Epithelial cell of prostate (primary cell): ENCODE measurements at regions not wholly inside any gene's neighbourhood (a gene's known extent, or its start where the extent isn't known, plus 50 kb on each side); places are given as distances from the start of the nearest gene placed in this dataset.

Source experiments
- DNase-seq: peaks from one replicate; pipeline ENCODE4 v3.0.0-alpha.2; 2011; ENCODE audit warnings: low read depth, low spot score
- H3K27ac ChIP-seq: fragments of 450-650 bp; 2 replicates; pipeline ENCODE4 v1.5.1; 2017; ENCODE audit warnings: mild to moderate bottlenecking

- H3K27ac ChIP-seq = no peak overlapping the region
- no peak for DNase-seq
These were observed 63.7 kb downstream of the SPCS3 start for GRCh38 chr4:176383273-176384077.

- no peak for DNase-seq
- no peak overlapping the region for H3K27ac ChIP-seq
These were observed 65.8 kb downstream of the SPCS3 start for GRCh38 chr4:176385601-176386000.

DNA sequence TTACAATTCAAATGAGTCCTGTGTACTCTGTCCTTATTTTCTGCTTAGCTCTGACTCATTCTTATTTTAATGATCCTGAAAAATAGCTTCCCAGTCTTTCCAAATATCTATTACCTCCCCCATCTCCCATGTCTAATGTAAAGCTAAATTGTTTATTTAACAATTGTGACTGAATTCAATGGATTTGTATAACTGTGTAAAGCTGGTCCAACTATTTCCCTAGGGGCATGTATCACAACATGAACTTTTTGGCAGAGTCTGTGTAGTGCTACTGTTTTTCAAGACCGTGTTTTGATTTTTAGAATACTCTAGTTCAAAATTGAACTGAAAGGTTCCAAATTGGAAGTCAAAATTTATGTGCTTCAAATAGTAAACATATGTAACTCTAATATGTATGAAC lies 67.8 kb downstream of the SPCS3 start:
- no peak for DNase-seq
- H3K27ac ChIP-seq = no peak overlapping the region

- DNase-seq = no peak
- no peak overlapping the region for H3K27ac ChIP-seq
These were observed 73.7 kb downstream of the SPCS3 start for GRCh38 chr4:176393306-176394013.

DNA sequence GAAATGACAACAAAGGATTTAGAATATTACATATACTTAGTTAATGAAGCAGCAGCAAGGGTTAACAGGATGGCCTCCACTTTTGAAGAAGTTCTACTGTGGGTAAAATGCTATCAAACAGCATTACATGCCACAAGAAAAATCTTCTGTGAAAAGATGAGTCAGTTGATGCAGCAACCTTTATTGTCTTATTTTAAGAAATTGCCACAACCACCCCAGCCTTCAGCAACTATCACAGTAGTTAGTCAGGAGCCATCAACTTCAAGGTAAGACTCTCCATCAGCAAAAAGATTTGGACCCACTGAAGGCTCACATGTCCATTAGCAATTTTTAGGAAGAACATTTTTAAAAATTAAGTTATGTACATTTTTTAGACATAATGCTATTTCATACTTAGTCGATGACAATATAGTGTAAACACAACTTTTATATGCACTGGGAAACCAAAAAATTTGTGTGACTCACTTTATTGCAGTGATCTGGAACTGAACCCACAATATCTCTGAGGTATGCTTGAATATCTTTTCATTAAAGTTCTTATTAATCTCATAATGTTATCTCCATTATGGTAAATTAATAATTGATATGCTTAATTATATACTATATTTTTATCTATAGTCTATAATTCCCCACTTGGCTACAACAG lies 81.2 kb downstream of the SPCS3 start:
- peak; percentile 24 for DNase-seq
- peak overlapping the region; percentile 63 for H3K27ac ChIP-seq

GRCh38 chr4:176404621-176405020 lies 84.9 kb downstream of the SPCS3 start:
- H3K27ac ChIP-seq = no peak overlapping the region
- peak; percentile 18 for DNase-seq

DNA sequence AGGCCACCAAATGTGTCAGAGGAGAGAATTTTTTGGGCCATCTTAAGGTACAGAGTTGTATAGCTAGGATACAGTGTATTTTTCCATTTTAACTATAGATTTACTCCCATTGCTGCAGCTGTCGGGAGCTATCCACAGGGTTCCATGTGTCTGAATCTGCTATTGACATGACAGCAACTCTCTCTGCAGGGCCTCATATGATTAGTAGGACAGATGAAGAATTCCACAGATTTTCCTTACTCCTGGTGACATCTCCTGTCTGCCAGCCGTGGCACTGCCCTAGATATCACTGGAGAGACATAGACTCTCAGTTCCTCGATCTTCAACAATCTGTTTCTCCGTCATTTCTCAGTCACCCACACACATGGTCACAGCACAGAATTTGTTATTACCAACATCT lies 86.5 kb downstream of the SPCS3 start:
- no peak for DNase-seq
- no peak overlapping the region for H3K27ac ChIP-seq

DNA sequence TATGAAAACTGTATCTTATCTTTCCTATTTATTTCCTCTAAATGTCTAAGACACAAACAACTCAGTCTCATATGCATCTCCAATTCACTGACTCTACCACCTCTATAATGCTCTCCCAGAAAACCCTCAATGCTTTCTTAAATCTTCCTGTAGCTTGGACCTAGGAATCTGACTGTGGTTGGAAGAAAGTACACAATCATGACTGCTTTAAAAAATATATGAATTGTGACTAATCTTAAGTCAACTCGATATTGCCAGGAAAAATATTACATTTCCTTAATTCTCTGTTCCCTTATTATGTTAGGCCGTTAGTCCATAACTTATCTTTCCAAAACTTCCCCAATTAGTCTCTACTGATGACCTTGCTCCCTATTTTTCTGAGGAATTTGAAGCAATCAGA lies 87.0 kb downstream of the SPCS3 start:
- H3K27ac ChIP-seq = no peak overlapping the region
- no peak for DNase-seq

DNA sequence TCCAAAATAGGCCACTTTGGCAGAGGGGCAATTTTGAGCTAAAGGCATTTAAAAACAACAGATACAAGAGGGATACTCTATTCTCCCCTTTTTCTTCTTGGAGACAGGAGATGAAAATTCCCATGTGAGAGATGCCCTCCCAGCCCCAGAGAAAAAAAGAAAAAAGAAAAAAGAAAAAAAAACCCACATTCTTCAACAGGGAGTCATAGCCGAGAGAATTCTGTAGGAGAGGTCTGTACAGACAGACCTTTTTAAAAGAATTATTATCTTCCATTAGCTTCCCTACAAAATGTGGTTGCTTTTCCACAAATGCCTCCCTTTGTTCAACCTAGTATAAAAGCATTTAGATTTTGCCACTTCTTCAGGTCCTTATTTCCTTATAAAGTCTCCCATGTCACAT lies 89.9 kb downstream of the SPCS3 start:
- DNase-seq = no peak

GRCh38 chr4:176413171-176413570 lies 93.4 kb downstream of the SPCS3 start:
- H3K27ac ChIP-seq = no peak overlapping the region
- no peak for DNase-seq

More for the DNA sequence above, 89.9 kb downstream of the SPCS3 start:
- H3K27ac ChIP-seq = no peak overlapping the region

- no peak for DNase-seq
- H3K27ac ChIP-seq = no peak overlapping the region
These were observed 102.2 kb downstream of the SPCS3 start for GRCh38 chr4:176422001-176422400.

DNA sequence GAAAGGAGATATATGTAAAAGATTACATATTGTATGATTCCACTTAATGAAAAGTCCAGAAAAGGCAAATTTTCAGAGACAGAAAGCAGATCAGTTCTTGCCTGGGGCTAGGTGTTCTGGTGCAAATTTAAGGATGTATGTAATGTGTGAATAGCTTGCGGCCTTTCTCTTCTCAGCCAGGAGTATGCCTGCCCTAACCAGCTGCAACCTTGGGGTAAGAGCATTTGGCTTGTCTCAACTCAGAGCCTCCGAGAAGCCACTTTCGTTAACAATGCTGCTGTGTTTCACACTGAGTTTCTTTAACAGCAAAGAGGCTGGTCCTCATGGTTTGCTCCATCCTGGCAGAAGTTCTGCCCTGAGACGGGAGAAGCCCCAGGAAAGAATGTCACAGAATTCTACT lies 102.7 kb downstream of the SPCS3 start:
- no peak overlapping the region for H3K27ac ChIP-seq
- DNase-seq = no peak

DNA sequence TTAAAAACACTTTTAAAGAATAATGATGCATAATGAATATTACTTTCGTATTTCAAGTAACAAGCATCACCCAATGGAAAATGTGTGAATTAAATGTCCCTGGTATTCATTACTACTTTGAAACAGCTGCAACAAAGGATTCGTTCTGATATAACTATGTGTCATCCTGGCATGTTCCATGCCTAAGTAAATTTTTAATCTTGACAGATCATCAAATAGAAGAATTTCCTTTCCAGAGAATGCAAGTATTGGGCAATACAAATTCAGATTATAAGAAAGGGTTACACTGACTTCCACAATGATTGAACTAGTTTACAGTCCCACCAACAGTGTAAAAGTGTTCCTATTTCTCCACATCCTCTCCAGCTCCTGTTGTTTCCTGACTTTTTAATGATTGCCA lies 105.3 kb downstream of the SPCS3 start:
- DNase-seq = no peak
- H3K27ac ChIP-seq = peak overlapping the region; percentile 8

DNA sequence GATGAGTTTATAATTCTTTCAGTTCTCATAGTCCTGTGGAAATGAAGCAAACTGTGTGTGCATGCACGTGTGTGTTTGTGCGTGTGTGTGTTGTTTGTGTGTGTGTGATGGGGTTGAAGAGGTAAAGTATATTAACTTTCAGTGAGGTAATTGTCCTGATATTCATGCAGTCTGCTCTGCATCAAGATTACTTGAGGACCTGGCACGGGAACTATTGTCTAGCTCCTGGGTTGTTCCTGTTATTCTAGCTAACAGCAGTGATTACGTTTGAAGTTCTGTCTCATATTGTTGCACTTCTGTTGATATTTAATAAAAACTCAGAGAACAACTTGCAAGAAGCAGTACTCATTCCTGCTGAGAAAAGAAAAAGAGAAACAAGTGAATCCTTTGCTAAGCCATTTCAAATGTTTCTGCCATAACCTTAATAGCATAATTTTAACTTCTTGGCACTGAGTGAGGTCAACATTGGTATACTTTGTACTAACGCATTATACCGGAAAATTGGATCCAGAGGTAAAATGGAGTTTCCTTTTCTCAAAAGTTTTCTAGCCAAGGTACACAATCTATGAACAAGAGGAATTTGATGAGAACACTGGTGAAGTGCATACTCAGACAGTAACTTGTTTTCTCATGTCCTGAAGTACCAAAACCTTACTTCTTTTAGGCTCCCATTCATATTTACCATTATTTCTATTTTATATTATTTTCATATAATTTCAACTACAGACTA lies 113.2 kb downstream of the SPCS3 start:
- no peak for DNase-seq
- H3K27ac ChIP-seq = no peak overlapping the region

GRCh38 chr4:176433983-176434382 lies 114.2 kb downstream of the SPCS3 start:
- no peak overlapping the region for H3K27ac ChIP-seq
- no peak for DNase-seq

- no peak for DNase-seq
- H3K27ac ChIP-seq = peak overlapping the region; percentile 63
These were observed 116.1 kb downstream of the SPCS3 start for GRCh38 chr4:176435901-176436292.

GRCh38 chr4:176436293-176436973 lies 116.7 kb downstream of the SPCS3 start:
- peak overlapping the region; percentile 63 for H3K27ac ChIP-seq
- peak; percentile 79 for DNase-seq

- H3K27ac ChIP-seq = no peak overlapping the region
These were observed 118.0 kb downstream of the SPCS3 start for GRCh38 chr4:176437756-176438155.

DNA sequence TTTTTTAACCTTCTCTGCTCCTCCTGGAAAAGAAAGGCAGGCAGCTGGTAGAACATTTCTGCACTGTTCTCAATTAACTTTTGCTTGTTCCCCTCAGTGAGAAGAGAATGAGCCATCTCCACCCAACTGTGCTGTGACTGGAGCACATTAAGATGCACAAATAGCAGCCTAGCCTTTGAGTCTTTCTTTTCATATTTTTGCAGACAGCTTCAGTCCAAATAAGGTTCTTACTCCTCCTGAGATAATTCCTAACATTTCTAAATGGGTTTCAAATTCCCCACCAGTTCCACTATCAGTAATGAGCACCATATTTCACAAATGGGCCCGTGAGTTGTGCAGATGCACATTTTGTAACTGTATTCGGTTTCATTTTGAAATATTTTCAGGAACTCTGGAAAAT lies 118.6 kb downstream of the SPCS3 start:
- H3K27ac ChIP-seq = no peak overlapping the region

More at GRCh38 chr4:176437756-176438155, 118.0 kb downstream of the SPCS3 start:
- no peak for DNase-seq

DNA sequence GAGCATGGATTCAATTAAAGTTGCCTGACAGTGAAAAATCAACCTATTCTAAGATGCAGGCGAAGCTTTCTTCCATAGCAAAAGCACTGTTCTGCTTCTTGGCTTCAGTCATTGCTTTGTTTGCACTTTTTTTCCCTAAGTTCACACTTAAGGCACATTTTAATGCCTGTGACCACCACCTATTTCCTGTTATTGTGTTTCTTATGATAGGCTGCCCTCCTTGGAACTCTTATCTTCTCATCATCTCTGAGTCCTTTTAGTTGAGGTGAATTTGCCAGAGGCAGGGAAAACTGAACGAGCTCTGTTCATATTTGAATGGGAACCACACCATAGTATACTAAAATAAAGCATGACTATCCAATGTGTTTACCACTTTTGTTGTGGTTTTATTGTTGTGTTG lies 119.8 kb downstream of the SPCS3 start:
- no peak for DNase-seq
- H3K27ac ChIP-seq = no peak overlapping the region

More for the DNA sequence above, 118.6 kb downstream of the SPCS3 start:
- DNase-seq = no peak
